ENCODE measurements at regions not wholly inside any gene's neighbourhood (a gene's known extent, or its start where the extent isn't known, plus 50 kb on each side); places are given as distances from the start of the nearest gene placed in this dataset.

- TF ChIP-seq, protein P1, sequence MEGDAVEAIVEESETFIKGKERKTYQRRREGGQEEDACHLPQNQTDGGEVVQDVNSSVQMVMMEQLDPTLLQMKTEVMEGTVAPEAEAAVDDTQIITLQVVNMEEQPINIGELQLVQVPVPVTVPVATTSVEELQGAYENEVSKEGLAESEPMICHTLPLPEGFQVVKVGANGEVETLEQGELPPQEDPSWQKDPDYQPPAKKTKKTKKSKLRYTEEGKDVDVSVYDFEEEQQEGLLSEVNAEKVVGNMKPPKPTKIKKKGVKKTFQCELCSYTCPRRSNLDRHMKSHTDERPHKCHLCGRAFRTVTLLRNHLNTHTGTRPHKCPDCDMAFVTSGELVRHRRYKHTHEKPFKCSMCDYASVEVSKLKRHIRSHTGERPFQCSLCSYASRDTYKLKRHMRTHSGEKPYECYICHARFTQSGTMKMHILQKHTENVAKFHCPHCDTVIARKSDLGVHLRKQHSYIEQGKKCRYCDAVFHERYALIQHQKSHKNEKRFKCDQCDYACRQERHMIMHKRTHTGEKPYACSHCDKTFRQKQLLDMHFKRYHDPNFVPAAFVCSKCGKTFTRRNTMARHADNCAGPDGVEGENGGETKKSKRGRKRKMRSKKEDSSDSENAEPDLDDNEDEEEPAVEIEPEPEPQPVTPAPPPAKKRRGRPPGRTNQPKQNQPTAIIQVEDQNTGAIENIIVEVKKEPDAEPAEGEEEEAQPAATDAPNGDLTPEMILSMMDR (IDR thresholded peaks at IDR 0.05), result no peak
- no peak for TF ChIP-seq POLR2A (IDR thresholded peaks at IDR 0.05)
Observed at GRCh38 chr15:94606286-94606685, 374.9 kb downstream of the MCTP2 start.

All from body of pancreas (tissue), 4 donors.